Pancreas (tissue), 10 donors: ENCODE measurements at regions not wholly inside any gene's neighbourhood (a gene's known extent, or its start where the extent isn't known, plus 50 kb on each side); places are given as distances from the start of the nearest gene placed in this dataset.

Source experiments
- ATAC-seq, 4 donors: fragments of 200-7000 bp; cut with Tn5 transposase; one replicate each; pipeline versions ENCODE4 v1.8.0 to v1.9.1; 2020; ENCODE audit warnings: mild to moderate bottlenecking in 4 of 4, moderate library complexity in 4 of 4
- DNase-seq, 6 donors: peaks; one replicate each; pipeline ENCODE4 v3.0.0-alpha.2; 2020
- FAIRE-seq: peaks from 2 replicates; lab custom pipeline; 2012; peaks lifted over from hg19 to GRCh38; lab: Jason Lieb, UNC
- H3K27ac ChIP-seq, 4 donors: fragments of 200-600 bp; sonication (generic); 1 replicate in 3 of 4; 2 replicates in 1 of 4; pipeline versions ENCODE4 v1.5.0 to v1.8.0; 2020
- H3K27me3 ChIP-seq, 4 donors: fragments of 200-600 bp; one replicate each; pipeline ENCODE4 v1.8.0; 2021
- H3K36me3 ChIP-seq, 3 donors: fragments of 200-600 bp; sonication (generic) in 1 of 3; one replicate each; pipeline versions ENCODE4 v1.5.0 to v1.8.0; 2020 to 2021
- H3K4me1 ChIP-seq, 3 donors: fragments of 200-600 bp; one replicate each; pipeline ENCODE4 v1.8.0; 2021
- H3K4me3 ChIP-seq, 4 donors: fragments of 200-600 bp; sonication (generic) in 2 of 4; one replicate each; pipeline versions ENCODE4 v1.5.0 to v1.8.0; 2020 to 2021
- H3K9me3 ChIP-seq, 4 donors: fragments of 200-600 bp; one replicate each; pipeline ENCODE4 v1.8.0; 2021
- CTCF ChIP-seq, 4 donors: fragments of 200-600 bp; sonication (generic) in 3 of 4; IDR thresholded peaks; one replicate each; pipeline versions ENCODE4 v1.5.0 to v1.8.0; 2021; ENCODE audit warnings: antibody characterized with exemption in 4 of 4
- WGBS, 2 donors: extraction: QIAGEN DNeasy Blood & Tissue Kit; methylation state at CpG; one replicate each; pipeline ENCODE4 v1.1.7; 2013; 5-methylcytosine and 5-hydroxymethylcytosine counted together
- intact Hi-C, 3 donors: fragments of 100-400 bp; cut with DNase I; formaldehyde crosslinking; loops; one replicate each; pipeline versions ENCODE4 v1.11.1 to v1.14.2; 2022
- donor health status: healthy with polysubstance abuse.
- donor health status: DM: no; HTN: no; CAD: no; lungs with moderate emphysema.
- donor health status: DM: no; HTN: no; CAD: no.
- donor health status: control.
- donor health status: control.
- donor health status: Bipolar disorder and iron deficiency.
- donor health status: DM: yes; HTN: yes; CAD: no.
- donor health status: DM: no; HTN: no; CAD: no.
- donor health status: DM: no; HTN: no; CAD: no.
- donor health status: DM: yes; HTN: yes; CAD: no.

GRCh38 chr19:32040236-32040635, 305.2 kb upstream of the ZNF507 start:
- FAIRE-seq (no peak), ATAC-seq (no peak), DNase-seq (no peak)
- 51 to 68% methylated on average over 5 of the region's 5 CpGs for WGBS, 2 donors
- H3K36me3 ChIP-seq: no peaks in the 10 kb centered on the region
- no peak overlapping the region for H3K4me3 ChIP-seq
- peaks cover 0 to 45% (median 3%) of the 10 kb centered on the region in 4 donors for H3K27me3 ChIP-seq
- H3K4me1 ChIP-seq: no peaks in the 10 kb centered on the region
- TF ChIP-seq CTCF (IDR thresholded peaks at IDR 0.05): no peak
- intact Hi-C loops: no loop called here
- no peak overlapping the region for H3K27ac ChIP-seq
- no peaks in the 10 kb centered on the region for H3K9me3 ChIP-seq

GRCh38 chr19:32041681-32042292, 303.6 kb upstream of the ZNF507 start:
- intact Hi-C loops: no loop called here
- no peaks in the 10 kb centered on the region for H3K36me3 ChIP-seq
- peak in 3 of 4 donors; percentile 44 to 55 (median 52) for TF ChIP-seq CTCF (IDR thresholded peaks at IDR 0.05)
- FAIRE-seq (peak; percentile 17), DNase-seq (peak in 5 of 6 donors; percentile 13 to 72 (median 41)), ATAC-seq (peak; percentile 38 to 88 (median 71))
- no peaks in the 10 kb centered on the region for H3K4me1 ChIP-seq
- no peak overlapping the region for H3K27ac ChIP-seq
- peaks cover 0 to 45% (median 3%) of the 10 kb centered on the region in 4 donors for H3K27me3 ChIP-seq
- no peaks in the 10 kb centered on the region for H3K9me3 ChIP-seq
- peak overlapping the region in 3 of 4 donors; percentile 10 to 26 (median 16) for H3K4me3 ChIP-seq
- 1 to 3% methylated on average over 23 of the region's 23 CpGs for WGBS, 2 donors

- no peaks in the 10 kb centered on the region for H3K36me3 ChIP-seq
- FAIRE-seq (no peak), ATAC-seq (no peak), DNase-seq (no peak)
- 35 to 38% methylated on average over 5 of the region's 5 CpGs for WGBS, 2 donors
- no peak overlapping the region for H3K27ac ChIP-seq
- H3K9me3 ChIP-seq: no peaks in the 10 kb centered on the region
- no peaks in the 10 kb centered on the region for H3K4me1 ChIP-seq
- intact Hi-C loops: no loop called here
- no peak overlapping the region for H3K4me3 ChIP-seq
- TF ChIP-seq CTCF (IDR thresholded peaks at IDR 0.05): no peak
- peaks cover 0 to 23% (median 3%) of the 10 kb centered on the region in 4 donors for H3K27me3 ChIP-seq
These were observed 297.6 kb upstream of the ZNF507 start for GRCh38 chr19:32047788-32048187.

- no peaks in the 10 kb centered on the region for H3K4me1 ChIP-seq
- no peak overlapping the region for H3K27ac ChIP-seq
- ATAC-seq (no peak), DNase-seq (no peak), FAIRE-seq (no peak)
- no peak overlapping the region for H3K4me3 ChIP-seq
- no peak for TF ChIP-seq CTCF (IDR thresholded peaks at IDR 0.05)
- intact Hi-C loops: no loop called here
- H3K27me3 ChIP-seq: no peaks in the 10 kb centered on the region
- WGBS, 2 donors: 51 to 61% methylated on average over 3 of the region's 3 CpGs
- no peaks in the 10 kb centered on the region for H3K36me3 ChIP-seq
- H3K9me3 ChIP-seq: no peaks in the 10 kb centered on the region
These were observed 292.0 kb upstream of the ZNF507 start for GRCh38 chr19:32053376-32053775.

GRCh38 chr19:32053861-32054260, 291.5 kb upstream of the ZNF507 start:
- intact Hi-C loops: no loop called here
- no peak overlapping the region for H3K4me3 ChIP-seq
- no peaks in the 10 kb centered on the region for H3K27me3 ChIP-seq
- H3K36me3 ChIP-seq: no peaks in the 10 kb centered on the region
- WGBS, 2 donors: 55 to 60% methylated on average over 10 of the region's 10 CpGs
- FAIRE-seq (no peak), ATAC-seq (no peak), DNase-seq (no peak)
- H3K4me1 ChIP-seq: no peaks in the 10 kb centered on the region
- no peak overlapping the region for H3K27ac ChIP-seq
- H3K9me3 ChIP-seq: no peaks in the 10 kb centered on the region
- no peak for TF ChIP-seq CTCF (IDR thresholded peaks at IDR 0.05)
